ENCODE measurements at regions not wholly inside any gene's neighbourhood (a gene's known extent, or its start where the extent isn't known, plus 50 kb on each side); places are given as distances from the start of the nearest gene placed in this dataset.

DNA sequence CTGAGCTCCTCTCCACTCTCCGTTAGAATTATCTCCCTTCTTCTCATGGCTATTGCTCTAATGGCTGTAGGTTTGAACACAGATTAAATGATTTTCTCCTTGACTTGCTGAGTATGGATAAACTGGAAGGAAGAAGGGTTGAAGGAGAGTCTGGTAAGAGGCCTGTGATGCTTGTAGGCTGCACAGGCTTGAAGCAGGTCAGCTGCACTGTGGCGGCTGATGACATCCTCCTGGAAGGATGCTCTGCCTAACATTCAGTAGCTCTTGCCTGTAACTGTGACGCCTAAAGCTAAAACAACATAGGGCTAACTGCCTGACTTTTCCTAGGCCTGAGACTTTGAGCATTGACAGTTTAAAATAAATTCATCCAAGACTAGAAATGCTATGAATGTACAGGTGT is 166.3 kb downstream of the MREG start:
- H2BK20ac ChIP-seq (ENCODE audit: low read length) = no peak overlapping the region
- no peak overlapping the region for H2AK5ac ChIP-seq (ENCODE audit: low read depth, low read length)
- H2BK12ac ChIP-seq (ENCODE audit: low read depth, low read length) = no peak overlapping the region; the same call in 1 of the 2 replicates
- no peak overlapping the region for H3K4me3 ChIP-seq (ENCODE audit: extremely low read depth in 1 of 4, insufficient read depth in 2 of 4, low read depth in 3 of 4, low read length in 4 of 4)
- H3K4me2 ChIP-seq (ENCODE audit: insufficient read depth in 1 of 2, low read depth in 2 of 2, low read length in 2 of 2) = no peak overlapping the region
- ChIA-PET CTCF (ENCODE audit: partially characterized antibody) (interaction anchor here (0.7 to 3.1 kb wide), 5 partner anchors 17 to 552 kb away, joined by 3 to 10 read pairs (median 5); no protein-coding TSS in a partner anchor), POLR2A (ENCODE audit: partially characterized antibody) (interaction anchor here (0.8 kb wide), 1 partner anchor 9 kb away, joined by 5 read pairs; no protein-coding TSS in a partner anchor)
- H4K20me1 ChIP-seq (replicated peaks in 1 of 2; ENCODE audit: control insufficient read depth in 1 of 2, insufficient read depth in 2 of 2, low read length in 2 of 2) = no peaks in the 10 kb centered on the region
- no peak overlapping the region for H3K9ac ChIP-seq (replicated peaks in 1 of 4; ENCODE audit: extremely low read depth in 1 of 4, low read depth in 3 of 4, low read length in 3 of 4)
- H3K36me3 ChIP-seq (ENCODE audit: control insufficient read depth in 2 of 4, insufficient read depth in 4 of 4, low read length in 3 of 4) = no peaks in the 10 kb centered on the region; a peak in 1 of 8 replicates
- FAIRE-seq (no peak), DNase-seq (ENCODE audit: low read depth in 1 of 2, low spot score in 2 of 2) (no peak)
- no peak overlapping the region for H2AFZ ChIP-seq (ENCODE audit: low read length)
- no peak overlapping the region for H4K8ac ChIP-seq (ENCODE audit: extremely low read depth, insufficient read depth, low read length)
- no peak overlapping the region for H4K5ac ChIP-seq (ENCODE audit: insufficient read length, low read depth, low read length)
- no peaks in the 10 kb centered on the region for H3K79me1 ChIP-seq (ENCODE audit: low read depth, low read length)
- H3K27ac ChIP-seq (ENCODE audit: low read depth, low read length) = no peak overlapping the region
- no peaks in the 10 kb centered on the region for H3K9me3 ChIP-seq (ENCODE audit: insufficient read depth in 2 of 2, low read depth in 1 of 2, low read length in 1 of 2)
- no peaks in the 10 kb centered on the region for H3K27me3 ChIP-seq (replicated peaks in 1 of 4; ENCODE audit: control insufficient read depth in 3 of 4, extremely low read depth in 1 of 4, insufficient read depth in 3 of 4, low read length in 3 of 4)
- H2BK5ac ChIP-seq (ENCODE audit: low read depth, low read length) = no peak overlapping the region
- no peak overlapping the region for H3K18ac ChIP-seq (ENCODE audit: extremely low read depth, low read length)
- no peak overlapping the region for H3K56ac ChIP-seq (replicated peaks; ENCODE audit: insufficient read length, low read depth, low read length)
- WGBS, 2 experiments (ENCODE audit: extremely low coverage in 1 of 2, insufficient coverage in 1 of 2, insufficient read length in 1 of 2, insufficient replicate concordance in 2 of 2, low coverage in 1 of 2, low lambda C conversion rate in 2 of 2, missing lambda C conversion rate in 1 of 2) = 73% methylated on average over 3 of the region's 3 CpGs; no CpG with 5 or more reads in 1 of the 2 experiments
- H3K23ac ChIP-seq (ENCODE audit: insufficient read length) = no peak overlapping the region
- no peak overlapping the region for H2BK120ac ChIP-seq (replicated peaks; ENCODE audit: low read depth, low read length)
- H3K14ac ChIP-seq (ENCODE audit: insufficient read length) = no peak overlapping the region
- H3K79me2 ChIP-seq (ENCODE audit: control insufficient read depth in 1 of 2, insufficient read depth in 2 of 2, low read length in 2 of 2) = no peaks in the 10 kb centered on the region
- no peaks in the 10 kb centered on the region for H3K4me1 ChIP-seq (replicated peaks in 1 of 4; ENCODE audit: control insufficient read depth in 3 of 4, insufficient read depth in 4 of 4, low read length in 3 of 4)
- H2BK15ac ChIP-seq (ENCODE audit: low read length) = no peak overlapping the region
- H3K23me2 ChIP-seq (ENCODE audit: low read depth, low read length) = no peaks in the 10 kb centered on the region
- H3K4ac ChIP-seq (replicated peaks; ENCODE audit: insufficient read length, low read depth, low read length) = no peak overlapping the region
- H4K91ac ChIP-seq (replicated peaks; ENCODE audit: insufficient read length, low read length) = no peak overlapping the region
- TF ChIP-seq SP2 (IDR thresholded peaks at IDR 0.05; ENCODE audit: low read length) (no peak), RBBP5 (IDR thresholded peaks at IDR 0.05; ENCODE audit: borderline replicate concordance, low read depth, low read length) (no peak), KDM5A (IDR thresholded peaks at IDR 0.05; ENCODE audit: low read length) (no peak), KDM4A (IDR thresholded peaks at IDR 0.05; ENCODE audit: low read depth, low read length, severe bottlenecking) (no peak), KDM1A (IDR thresholded peaks at IDR 0.05; ENCODE audit: borderline replicate concordance, low read length) (no peak), ZNF274 (IDR thresholded peaks at IDR 0.05; ENCODE audit: borderline replicate concordance, extremely low read depth, low read length) (no peak), SUZ12 (IDR thresholded peaks at IDR 0.05; ENCODE audit: low read length) (no peak), CBX5 (IDR thresholded peaks at IDR 0.05; ENCODE audit: low read depth, low read length) (no peak), SAP30 (IDR thresholded peaks at IDR 0.05; ENCODE audit: insufficient read depth, insufficient replicate concordance, low read length) (no peak), HDAC2 (IDR thresholded peaks at IDR 0.05; ENCODE audit: borderline replicate concordance in 1 of 2, low read depth in 2 of 2, low read length in 2 of 2) (no peak)
- TF ChIP-seq, protein P1, sequence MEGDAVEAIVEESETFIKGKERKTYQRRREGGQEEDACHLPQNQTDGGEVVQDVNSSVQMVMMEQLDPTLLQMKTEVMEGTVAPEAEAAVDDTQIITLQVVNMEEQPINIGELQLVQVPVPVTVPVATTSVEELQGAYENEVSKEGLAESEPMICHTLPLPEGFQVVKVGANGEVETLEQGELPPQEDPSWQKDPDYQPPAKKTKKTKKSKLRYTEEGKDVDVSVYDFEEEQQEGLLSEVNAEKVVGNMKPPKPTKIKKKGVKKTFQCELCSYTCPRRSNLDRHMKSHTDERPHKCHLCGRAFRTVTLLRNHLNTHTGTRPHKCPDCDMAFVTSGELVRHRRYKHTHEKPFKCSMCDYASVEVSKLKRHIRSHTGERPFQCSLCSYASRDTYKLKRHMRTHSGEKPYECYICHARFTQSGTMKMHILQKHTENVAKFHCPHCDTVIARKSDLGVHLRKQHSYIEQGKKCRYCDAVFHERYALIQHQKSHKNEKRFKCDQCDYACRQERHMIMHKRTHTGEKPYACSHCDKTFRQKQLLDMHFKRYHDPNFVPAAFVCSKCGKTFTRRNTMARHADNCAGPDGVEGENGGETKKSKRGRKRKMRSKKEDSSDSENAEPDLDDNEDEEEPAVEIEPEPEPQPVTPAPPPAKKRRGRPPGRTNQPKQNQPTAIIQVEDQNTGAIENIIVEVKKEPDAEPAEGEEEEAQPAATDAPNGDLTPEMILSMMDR (IDR thresholded peaks at IDR 0.05; ENCODE audit: control extremely low read depth in 1 of 3, insufficient read depth in 1 of 3, low read depth in 1 of 3, low read length in 3 of 3) = no peak

All from H1 (cell line).